Vagina (tissue), 2 donors: ENCODE measurements at regions not wholly inside any gene's neighbourhood (a gene's known extent, or its start where the extent isn't known, plus 50 kb on each side); places are given as distances from the start of the nearest gene placed in this dataset.

ENCODE experiments used
- DNase-seq, 2 donors: peaks; one replicate each; pipeline ENCODE4 v3.0.0-alpha.2; 2017; ENCODE audit errors: extremely low spot score in 2 of 2
- H3K27ac ChIP-seq: fragments of 200-600 bp; sonication (generic); one replicate; pipeline ENCODE4 v1.5.1; 2019
- H3K27me3 ChIP-seq: fragments of 200-600 bp; sonication (generic); one replicate; pipeline ENCODE4 v1.5.1; 2019
- H3K36me3 ChIP-seq, 2 donors: fragments of 200-600 bp; sonication (generic); one replicate each; pipeline ENCODE4 v1.5.1; 2017 to 2019
- H3K4me1 ChIP-seq: fragments of 200-600 bp; sonication (generic); one replicate; pipeline ENCODE4 v1.5.1; 2019
- H3K4me3 ChIP-seq, 2 donors: fragments of 200-600 bp; sonication (generic); 1 replicate in 1 of 2; 2 replicates in 1 of 2; pipeline ENCODE4 v1.5.1; 2016 to 2019
- H3K9me3 ChIP-seq: fragments of 200-600 bp; sonication (generic); one replicate; pipeline ENCODE4 v1.5.1; 2019
- CTCF ChIP-seq, 3 experiments: fragments of 450-650 bp in 2 of 3; fragments of 200-600 bp in 1 of 3; sonication (generic) in 1 of 3; IDR thresholded peaks; one replicate each; pipeline ENCODE4 v1.5.1; 2017 to 2019; ENCODE audit warnings: antibody characterized with exemption in 3 of 3, mild to moderate bottlenecking in 2 of 3, moderate library complexity in 2 of 3
- POLR2A ChIP-seq, 2 donors: fragments of 450-650 bp; IDR thresholded peaks; one replicate each; pipeline ENCODE4 v1.6.1; 2017; ENCODE audit warnings: antibody characterized with exemption in 2 of 2, mild to moderate bottlenecking in 2 of 2, moderate library complexity in 2 of 2
- POLR2AphosphoS5 ChIP-seq, 2 donors: sonication (generic); formaldehyde crosslinking; IDR thresholded peaks; one replicate each; pipeline ENCODE4 v1.9.0; 2017; ENCODE audit warnings: antibody characterized with exemption in 2 of 2, mild to moderate bottlenecking in 2 of 2, low read depth in 1 of 2; ENCODE audit not compliant: insufficient read depth in 1 of 2
- intact Hi-C: fragments of 100-400 bp; cut with DNase I; formaldehyde crosslinking; loops from one replicate; pipeline ENCODE4 v1.15.1; 2023

GRCh38 chr20:11143481-11143880 is 469.7 kb upstream of the JAG1 start:
- Histone ChIP-seq H3K4me1 (peaks cover 15% of the 10 kb centered on the region), H3K4me3 (no peak overlapping the region), H3K27me3 (no peaks in the 10 kb centered on the region), H3K9me3 (no peaks in the 10 kb centered on the region), H3K27ac (no peak overlapping the region), H3K36me3 (no peaks in the 10 kb centered on the region)
- DNase-seq: no peak
- intact Hi-C loops: no loop called here
- no peak for TF ChIP-seq POLR2A (IDR thresholded peaks at IDR 0.05)
- TF ChIP-seq POLR2AphosphoS5 (IDR thresholded peaks at IDR 0.05; ENCODE audit: insufficient read depth in 1 of 2, low read depth in 1 of 2): no peak
- TF ChIP-seq CTCF (IDR thresholded peaks at IDR 0.05): no peak

GRCh38 chr20:11144114-11144950 is 470.5 kb upstream of the JAG1 start:
- intact Hi-C loops: no loop called here
- Histone ChIP-seq H3K27ac (no peak overlapping the region), H3K4me1 (peaks cover 15% of the 10 kb centered on the region), H3K9me3 (no peaks in the 10 kb centered on the region), H3K4me3 (no peak overlapping the region), H3K27me3 (no peaks in the 10 kb centered on the region), H3K36me3 (no peaks in the 10 kb centered on the region)
- no peak for TF ChIP-seq POLR2AphosphoS5 (IDR thresholded peaks at IDR 0.05; ENCODE audit: insufficient read depth in 1 of 2, low read depth in 1 of 2)
- TF ChIP-seq POLR2A (IDR thresholded peaks at IDR 0.05): no peak
- TF ChIP-seq CTCF (IDR thresholded peaks at IDR 0.05): no peak
- no peak for DNase-seq

GRCh38 chr20:11145616-11146015 is 471.8 kb upstream of the JAG1 start:
- Histone ChIP-seq H3K27ac (no peak overlapping the region), H3K36me3 (no peaks in the 10 kb centered on the region), H3K4me1 (peaks cover 15% of the 10 kb centered on the region), H3K4me3 (no peak overlapping the region), H3K27me3 (no peaks in the 10 kb centered on the region), H3K9me3 (no peaks in the 10 kb centered on the region)
- intact Hi-C loops: no loop called here
- no peak for DNase-seq
- TF ChIP-seq POLR2AphosphoS5 (IDR thresholded peaks at IDR 0.05; ENCODE audit: insufficient read depth in 1 of 2, low read depth in 1 of 2) (no peak), CTCF (IDR thresholded peaks at IDR 0.05) (no peak), POLR2A (IDR thresholded peaks at IDR 0.05) (no peak)

GRCh38 chr20:11153819-11154218 is 480.0 kb upstream of the JAG1 start:
- intact Hi-C loops: no loop called here
- H3K9me3 ChIP-seq: no peaks in the 10 kb centered on the region
- H3K27ac ChIP-seq: no peak overlapping the region
- no peaks in the 10 kb centered on the region for H3K27me3 ChIP-seq
- DNase-seq: no peak
- H3K4me1 ChIP-seq: peaks cover 3% of the 10 kb centered on the region
- H3K4me3 ChIP-seq: no peak overlapping the region
- H3K36me3 ChIP-seq: no peaks in the 10 kb centered on the region
- TF ChIP-seq POLR2AphosphoS5 (IDR thresholded peaks at IDR 0.05; ENCODE audit: insufficient read depth in 1 of 2, low read depth in 1 of 2): no peak

- Histone ChIP-seq H3K36me3 (no peaks in the 10 kb centered on the region), H3K4me1 (peaks cover 16% of the 10 kb centered on the region), H3K4me3 (no peak overlapping the region), H3K27ac (no peak overlapping the region), H3K9me3 (no peaks in the 10 kb centered on the region), H3K27me3 (no peaks in the 10 kb centered on the region)
- TF ChIP-seq CTCF (IDR thresholded peaks at IDR 0.05) (no peak), POLR2AphosphoS5 (IDR thresholded peaks at IDR 0.05; ENCODE audit: insufficient read depth in 1 of 2, low read depth in 1 of 2) (no peak), POLR2A (IDR thresholded peaks at IDR 0.05) (no peak)
- intact Hi-C loops: no loop called here
- no peak for DNase-seq
Measured at GRCh38 chr20:11155156-11155756, 481.5 kb upstream of the JAG1 start.
